HG02870 (cell line): ENCODE measurements at regions not wholly inside any gene's neighbourhood (a gene's known extent, or its start where the extent isn't known, plus 50 kb on each side); places are given as distances from the start of the nearest gene placed in this dataset.
"Not testable (repeated sequence)": the region's sequence is repeated elsewhere in the genome, so short reads cannot be mapped to it uniquely, and the experiment has no call there.

Source experiments
- ATAC-seq: cut with Tn5 transposase; IDR thresholded peaks from one replicate; pipeline ENCODE4 v1.9.1; 2021; ENCODE audit warnings: mild to moderate bottlenecking, moderate library complexity; ENCODE audit not compliant: unreplicated experiment

DNA sequence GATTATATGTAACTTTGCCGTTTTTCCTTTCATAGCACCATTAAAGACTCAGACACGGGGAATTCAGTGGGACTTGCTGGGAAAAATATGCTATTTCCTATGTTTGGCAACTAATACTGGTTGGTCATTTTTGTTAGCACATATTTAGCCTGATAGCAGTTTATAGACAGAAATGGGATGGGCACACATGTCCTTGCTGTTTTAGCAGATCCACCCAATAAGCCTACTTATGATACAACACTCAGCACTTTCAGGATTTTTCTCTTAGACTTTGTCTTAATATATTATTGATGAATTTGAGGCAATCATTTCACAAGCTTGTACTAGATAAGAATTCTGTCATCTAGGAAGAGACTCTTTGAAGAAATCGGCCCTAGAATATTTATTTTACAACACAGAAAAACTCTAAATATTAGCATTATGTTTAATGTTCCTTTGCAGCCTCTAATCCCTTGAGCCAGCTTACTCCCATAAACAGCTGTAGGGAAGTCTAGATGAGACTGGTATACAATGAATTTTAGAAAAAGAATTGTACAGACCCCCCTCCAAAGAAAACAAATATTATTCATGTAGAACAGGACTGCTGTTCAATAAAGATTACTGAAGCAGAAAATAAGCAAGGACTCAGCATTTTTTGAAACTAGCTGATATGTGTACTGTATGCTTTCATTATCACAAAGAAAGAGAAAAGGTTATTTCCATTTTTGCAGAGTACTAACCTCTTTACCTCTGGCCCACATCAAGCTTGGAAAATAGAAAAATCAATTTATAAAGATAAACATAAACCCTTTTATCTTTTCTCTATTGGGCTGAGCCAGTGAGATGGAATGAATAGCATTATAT lies 656.8 kb upstream of the SGO1 start:
- no peak for ATAC-seq

DNA sequence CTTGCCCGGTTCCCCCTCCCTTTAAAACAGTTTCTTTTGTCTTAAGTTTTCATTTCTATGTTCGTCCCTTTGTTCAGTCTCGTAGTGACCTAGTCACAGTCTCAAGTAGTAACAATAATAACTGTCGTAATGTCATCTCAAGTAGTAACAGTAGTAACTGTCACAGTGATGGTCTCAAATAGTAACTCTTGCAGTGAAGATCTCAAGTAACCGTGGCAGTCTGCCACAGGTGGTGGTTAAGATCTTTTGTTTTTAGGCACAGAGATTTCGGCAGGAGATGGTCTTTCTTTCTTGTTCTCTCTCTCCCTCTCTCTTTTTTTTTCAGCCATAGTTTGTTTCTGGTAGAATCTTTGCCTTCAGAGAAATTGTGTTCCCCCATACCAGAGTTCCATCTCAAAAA lies 656.0 kb upstream of the SGO1 start:
- ATAC-seq = no peak

DNA sequence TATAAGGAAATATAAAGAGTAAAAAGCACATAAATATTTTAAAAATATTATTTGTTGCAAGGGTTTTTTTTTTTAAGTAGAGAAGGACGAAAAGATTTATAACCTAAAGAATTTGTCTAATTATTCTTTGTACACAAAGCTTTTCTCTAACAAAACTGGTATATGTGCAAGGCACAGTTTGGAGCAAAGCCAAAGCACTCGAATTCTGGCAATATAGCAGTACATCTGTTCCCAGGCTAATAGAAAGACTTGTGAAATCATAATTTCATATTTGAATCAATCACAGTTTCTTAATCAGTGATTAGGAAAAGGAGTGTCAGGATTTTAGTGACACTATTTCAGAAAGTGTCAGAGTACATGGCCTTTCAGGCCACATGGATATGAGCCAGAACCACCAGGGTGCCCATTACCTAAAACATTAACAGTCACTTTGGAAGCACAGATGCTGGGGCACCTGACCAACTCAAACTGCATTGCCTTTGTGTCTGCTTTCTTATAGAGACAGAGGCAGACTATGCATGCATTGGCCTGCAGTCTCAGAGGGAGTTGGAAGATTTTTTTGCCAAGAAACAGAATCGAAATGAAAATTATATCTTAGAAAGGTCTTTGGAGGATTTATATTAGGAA lies 651.8 kb upstream of the SGO1 start:
- ATAC-seq = no peak

DNA sequence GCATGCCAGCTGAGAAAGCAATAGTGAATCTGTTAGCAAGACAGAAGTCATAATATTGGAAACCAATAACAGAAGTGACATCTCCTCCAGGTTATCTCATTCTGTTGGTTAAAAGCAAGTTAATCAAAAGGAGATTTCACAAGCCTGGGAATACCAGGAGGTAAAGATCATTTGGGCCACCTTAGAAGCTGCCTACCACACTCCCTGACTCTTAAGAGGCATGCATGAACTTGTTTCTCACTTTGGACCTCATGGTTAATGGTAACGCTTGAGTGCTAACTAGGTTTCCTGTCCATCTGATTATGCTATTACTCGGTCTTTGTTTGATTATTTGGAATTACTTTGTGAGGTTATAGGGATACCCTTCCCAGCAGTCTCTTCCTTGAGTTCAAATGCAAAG lies 650.8 kb upstream of the SGO1 start:
- ATAC-seq = no peak

DNA sequence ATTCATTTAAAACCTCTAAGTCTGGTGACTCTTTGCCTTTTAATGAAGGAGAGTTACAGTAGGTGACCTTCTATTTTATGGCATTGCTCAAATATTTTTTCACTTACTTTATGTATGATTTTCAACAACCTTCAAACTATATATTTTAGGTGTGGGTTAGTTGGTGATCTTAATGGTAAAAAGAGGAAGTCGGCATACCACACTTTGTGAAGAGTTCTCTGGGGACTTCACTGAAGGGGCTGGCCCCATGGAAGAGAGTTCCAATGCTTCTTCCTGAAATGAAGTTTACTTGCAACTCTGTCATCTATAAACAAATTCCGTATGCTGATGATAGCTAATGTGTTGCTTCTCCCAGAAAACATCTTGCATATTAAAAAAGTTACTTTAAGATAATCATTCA lies 647.0 kb upstream of the SGO1 start:
- no peak for ATAC-seq

DNA sequence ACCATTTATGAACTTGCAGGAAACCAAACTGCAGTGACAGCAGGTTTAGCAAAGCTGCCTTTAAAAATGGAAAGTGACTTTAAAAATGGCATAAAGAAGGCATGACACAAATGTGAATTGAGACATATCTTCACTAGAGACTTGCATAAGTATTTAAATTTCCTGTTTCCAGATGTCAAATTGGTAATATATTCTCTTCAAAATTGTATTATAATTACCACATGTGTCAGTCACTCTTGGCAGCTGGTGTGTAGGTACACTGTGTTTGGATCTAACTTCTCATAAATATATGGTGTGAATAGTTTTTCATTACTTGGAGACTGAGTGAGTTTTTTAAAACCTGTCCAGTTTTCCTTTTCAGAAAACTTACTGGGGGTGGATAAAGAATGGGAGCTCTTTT lies 636.2 kb upstream of the SGO1 start:
- ATAC-seq = no peak

DNA sequence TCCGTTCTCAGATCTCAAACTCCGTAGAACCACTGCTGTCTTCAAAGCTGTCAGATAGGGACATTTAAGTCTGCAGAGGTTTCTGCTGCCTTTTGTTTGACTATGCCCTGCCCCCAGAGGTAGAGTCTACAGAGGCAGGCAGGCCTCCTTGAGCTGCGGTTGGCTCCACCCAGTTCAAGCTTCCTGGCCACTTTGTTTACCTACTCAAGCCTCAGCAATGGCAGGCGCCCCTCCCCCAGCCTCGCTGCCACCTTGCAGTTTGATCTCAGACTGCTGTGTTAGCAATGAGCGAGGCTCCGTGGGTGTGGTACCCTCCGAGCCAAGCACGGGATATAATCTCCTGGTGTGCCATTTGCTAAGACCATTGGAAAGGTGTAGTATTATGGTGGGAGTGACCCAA lies 634.9 kb upstream of the SGO1 start:
- not testable (repeated sequence) for ATAC-seq

DNA sequence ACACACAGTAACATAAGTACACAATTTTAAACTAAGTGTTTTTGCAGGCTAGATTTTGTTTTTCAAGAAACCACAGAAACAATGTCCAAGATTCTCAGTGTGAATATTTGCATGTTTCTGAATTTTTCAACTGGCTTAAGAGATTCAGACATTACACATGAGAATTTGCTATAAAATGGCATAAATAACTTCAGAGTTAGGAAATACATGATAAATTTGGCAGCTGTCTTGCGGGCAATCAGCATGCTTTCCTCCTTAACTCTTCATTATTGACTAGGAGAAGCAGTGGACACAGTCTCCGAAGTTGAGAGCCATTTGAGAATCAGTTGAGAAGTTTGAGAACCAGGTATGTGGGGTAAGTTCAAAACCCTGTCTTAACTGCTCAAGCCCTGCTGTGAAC lies 625.6 kb upstream of the SGO1 start:
- ATAC-seq = no peak

DNA sequence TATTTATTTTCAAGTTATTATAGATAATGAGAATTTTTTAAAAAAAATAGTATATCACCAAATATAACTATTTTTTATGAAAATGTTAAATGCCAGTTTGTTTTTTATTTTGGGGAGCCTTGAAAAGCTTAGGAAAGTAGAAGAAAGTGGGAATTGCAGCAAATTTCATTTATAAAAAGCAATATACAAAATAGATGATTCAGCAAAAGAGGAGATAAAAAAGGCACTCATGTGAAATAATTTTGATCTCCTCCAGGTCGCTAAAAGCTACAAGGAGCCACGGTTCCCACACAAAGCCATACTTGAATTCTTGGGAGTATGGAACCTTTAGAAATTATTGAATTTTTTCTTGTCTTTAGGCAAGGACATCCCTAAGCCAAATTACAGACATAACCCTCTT lies 625.0 kb upstream of the SGO1 start:
- no peak for ATAC-seq

DNA sequence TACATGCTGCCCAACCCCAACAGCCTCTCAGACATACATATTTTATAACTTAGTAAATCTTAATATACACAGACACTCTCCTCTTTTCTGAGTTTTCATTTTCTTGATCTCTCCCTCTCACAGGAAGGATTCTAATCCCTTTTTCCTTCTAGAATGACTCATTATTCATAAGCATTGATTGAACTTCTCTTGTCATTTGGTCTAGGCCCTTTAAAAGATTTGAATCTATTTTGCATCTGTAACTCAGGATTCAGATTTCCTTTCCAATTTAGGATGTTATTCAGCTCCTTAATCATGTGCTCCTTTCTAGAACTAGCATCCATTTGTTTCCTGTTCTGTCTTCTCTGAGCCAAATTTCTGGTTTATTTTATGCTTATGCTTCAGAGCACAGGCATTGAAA lies 624.5 kb upstream of the SGO1 start:
- ATAC-seq = no peak

DNA sequence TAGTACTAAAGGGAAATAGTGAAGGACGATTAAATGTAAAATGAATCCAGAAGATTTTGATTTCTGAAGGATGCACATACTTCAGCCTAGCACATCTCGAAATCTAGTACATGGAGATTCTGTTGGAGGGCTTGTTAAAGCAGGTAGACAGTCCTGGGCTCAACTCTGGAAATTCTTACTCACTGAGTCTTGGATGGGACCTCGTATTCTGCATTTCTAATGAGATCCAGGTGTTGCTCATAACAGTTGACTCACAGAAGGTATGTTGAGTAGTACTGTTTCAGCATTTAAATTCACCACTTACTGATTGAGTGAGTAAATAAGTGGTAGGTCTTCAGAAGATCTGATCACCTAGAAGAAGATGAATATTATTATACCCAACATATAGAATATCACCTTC lies 623.4 kb upstream of the SGO1 start:
- no peak for ATAC-seq

DNA sequence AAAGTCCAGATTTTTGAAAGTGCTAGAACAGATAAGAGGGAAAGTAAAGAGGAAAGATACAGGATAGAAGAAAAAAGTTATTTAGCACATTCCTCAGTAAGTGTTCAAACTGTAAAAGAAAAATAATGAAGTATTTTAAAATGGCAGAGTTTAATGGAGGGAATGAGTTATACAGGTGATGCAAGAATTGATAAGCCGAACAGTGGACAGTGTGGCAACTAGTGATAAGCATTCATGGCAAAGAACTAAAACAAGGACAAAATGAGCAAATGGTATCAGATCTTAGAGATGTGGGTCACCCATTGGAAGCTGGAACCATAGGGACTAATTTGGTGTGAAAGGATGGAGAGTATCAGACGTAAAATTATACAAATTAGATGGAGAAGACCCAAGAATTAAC lies 622.9 kb upstream of the SGO1 start:
- no peak for ATAC-seq

DNA sequence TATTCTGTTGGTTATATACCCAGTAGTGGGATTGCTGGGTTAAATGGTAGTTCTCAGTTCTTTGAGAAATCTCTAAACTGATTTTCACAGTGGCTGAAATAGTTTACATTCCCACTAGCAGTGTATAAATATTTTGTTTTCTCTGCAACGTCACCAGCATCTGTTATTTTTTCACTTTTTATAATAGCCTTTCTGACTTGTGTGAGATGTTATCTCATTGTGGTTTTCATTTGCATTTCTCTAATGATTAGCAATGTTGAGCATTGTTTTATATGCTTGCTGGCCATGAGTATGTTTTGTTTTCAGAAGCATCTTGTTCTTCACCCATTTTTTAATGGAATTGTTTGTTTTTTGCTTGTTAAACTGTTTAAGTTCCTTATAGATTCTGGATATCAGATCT lies 612.7 kb upstream of the SGO1 start:
- no peak for ATAC-seq

DNA sequence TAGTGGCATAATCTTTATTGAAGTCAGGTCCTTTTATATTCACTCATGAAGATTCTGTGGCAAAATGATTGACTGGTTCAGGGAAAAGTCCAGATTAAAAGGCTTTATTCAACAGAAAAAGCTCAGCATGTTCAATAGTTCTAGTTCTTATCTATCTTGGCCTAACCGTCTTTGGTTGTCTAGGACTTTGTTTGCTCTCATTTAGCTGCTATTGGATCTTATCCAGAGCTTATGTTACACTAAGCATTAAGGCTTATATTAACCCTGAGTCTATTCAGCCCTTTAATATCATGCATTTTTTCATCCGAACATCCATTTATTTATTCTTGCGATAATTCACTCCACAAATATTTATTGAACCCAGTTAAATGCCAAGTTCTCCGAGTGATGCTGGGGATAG lies 601.0 kb upstream of the SGO1 start:
- no peak for ATAC-seq

DNA sequence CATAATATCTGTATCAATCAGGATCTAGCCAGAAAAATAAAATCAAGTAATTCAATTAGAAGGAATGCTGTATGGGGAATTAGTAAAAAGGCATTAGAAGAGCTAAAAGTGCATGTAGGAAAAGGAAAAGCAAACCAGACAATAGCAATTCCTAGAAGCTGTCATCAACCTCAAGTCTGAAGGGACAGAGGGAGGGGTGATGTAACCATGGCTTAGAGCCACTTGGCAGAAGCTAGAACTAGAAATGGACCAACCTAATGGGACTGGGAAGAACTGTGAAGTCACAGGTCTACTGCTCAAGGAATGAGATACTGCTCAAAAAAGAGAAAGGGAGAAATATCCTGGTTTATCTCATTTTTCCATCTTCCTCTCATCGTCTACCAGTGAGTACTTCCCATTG lies 590.7 kb upstream of the SGO1 start:
- ATAC-seq = no peak

DNA sequence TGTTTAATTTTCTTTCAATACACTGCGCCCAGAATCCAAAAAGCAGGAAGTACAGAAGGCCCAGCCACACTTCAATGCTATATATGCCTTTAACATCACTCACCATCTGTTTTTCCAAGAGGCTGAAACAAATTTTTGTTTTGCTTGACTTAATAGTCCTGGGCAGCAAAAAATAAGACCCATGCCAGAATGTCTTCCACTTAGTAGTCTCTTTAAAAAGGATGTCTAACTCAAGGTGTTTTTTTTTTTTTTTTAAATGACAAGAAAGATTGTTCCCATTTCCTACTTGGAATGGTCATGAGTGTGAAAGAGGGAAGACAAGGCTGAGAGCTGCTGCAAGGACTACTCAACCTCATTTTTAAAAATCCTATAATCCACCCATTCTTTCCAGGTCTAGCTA lies 590.3 kb upstream of the SGO1 start:
- no peak for ATAC-seq

DNA sequence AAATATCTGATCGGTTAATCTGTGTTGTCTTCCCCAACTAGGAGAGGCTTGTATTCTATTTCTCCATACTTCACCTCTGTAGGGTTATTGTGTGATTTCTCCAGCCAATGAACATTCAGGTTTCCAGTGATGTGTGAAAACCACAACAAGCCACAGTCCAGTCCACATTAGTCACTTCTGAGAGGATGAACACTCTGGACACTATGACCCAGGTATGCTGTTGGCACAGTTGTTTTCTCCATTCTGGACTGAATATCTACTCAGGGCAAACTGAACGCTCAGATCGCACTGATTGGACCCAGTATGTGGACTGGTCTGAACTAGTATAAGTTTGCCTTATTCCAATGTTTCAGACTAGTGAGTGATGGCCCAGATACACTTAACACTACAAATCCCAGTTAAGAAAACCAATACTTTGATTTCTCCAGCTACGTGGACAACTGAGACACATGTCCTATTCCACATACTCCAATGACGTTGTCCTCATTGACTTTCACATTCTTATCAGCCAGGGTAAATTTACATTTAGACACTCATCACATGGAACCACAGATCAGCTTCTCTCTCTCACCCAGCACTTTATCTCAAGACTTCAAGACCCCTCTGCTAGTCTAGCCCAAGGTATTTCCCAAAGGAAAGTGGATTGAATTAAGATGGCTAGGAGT lies 587.4 kb upstream of the SGO1 start:
- no peak for ATAC-seq

DNA sequence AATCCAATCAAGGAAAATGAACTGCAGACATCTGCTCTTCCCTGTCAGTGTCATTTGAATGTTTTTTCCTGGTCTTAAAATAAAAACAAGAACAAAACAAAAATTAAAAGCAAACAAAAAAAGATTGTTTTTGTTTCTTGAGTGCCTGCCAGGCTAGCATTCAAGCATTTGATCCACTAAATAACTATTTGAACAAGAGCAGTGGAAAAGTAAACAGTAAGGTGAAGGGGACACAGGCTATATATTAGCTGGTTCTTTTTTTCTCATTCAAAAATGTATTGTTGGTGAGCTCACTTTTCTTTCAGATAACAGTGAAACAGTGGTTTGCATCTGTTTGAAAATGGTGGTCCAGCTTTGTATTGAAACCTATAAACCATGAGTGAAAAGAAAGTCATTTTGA lies 586.9 kb upstream of the SGO1 start:
- no peak for ATAC-seq

DNA sequence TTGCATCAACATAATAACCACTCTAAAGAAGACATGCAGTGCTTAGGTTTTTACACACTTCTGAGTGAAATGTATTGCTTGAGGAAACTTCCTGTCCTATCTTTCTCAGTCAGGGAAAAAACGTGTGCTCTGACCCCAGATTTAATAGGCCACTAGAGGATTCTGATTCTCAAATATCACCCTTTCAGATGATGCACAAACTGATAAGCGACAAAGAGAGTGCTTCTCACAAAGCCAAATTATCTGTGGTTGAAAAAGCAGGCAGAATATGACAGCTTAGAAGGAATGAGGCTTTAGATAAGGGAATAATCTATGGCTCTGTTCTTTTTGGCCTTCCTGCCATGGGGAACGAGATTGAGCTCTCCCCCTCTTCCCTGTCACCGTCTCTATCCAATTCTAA lies 583.4 kb upstream of the SGO1 start:
- no peak for ATAC-seq

DNA sequence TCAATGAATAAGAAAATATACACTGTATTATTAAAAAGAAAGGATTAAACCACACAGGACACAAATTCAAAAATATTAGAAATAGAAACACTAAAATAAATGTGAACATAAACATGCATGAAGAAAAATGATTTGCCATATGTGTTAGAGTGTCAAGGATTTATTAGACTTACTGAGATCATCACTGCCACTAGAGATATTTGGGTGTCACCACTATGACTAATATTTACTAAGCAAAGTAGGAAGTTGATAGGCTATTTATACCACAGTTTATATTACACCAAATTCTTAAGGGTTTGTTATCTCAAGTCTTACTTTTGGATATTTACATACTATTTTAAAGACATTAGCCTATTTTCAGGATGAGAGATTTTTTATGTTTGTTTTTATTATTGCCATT lies 575.0 kb upstream of the SGO1 start:
- ATAC-seq = no peak

DNA sequence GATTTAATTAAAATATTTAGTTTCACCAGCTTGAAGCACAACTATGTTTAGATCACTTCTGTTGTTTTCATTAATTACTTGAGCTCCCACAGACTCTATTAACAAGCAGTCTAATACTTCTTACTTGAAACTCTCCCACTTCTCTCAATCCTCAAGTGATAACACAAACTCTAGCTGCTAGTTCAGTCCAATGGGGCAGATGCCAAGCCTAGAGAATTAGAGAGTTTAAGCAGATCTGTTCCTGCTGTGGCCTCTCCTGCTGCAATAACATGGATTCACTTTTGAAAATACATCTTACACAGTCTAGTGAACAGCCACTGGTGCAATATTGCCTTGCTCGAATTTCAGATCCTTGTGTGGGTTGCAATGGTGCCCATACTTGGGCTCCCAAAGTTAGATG lies 566.4 kb upstream of the SGO1 start:
- ATAC-seq = no peak

DNA sequence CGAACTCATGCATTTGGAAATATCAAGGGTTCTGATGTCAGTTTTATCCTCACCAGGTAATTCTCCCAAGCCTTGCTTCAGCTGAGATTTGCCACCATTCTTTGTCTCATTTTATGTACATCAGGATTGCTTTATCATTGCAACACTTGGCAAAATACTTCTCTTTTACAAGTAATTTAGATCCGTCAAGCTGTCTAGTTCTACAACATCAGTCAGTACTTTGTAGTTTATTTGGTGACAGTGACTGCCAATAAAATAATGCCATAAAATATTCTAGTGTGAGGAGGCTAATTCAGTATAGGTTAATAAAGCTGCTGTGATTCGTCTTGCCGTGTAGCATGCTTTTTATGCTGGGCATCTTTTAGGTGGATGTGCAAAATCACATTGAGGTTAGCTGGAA lies 565.3 kb upstream of the SGO1 start:
- ATAC-seq = no peak
